Left lung (tissue), 4 donors: ENCODE measurements at regions not wholly inside any gene's neighbourhood (a gene's known extent, or its start where the extent isn't known, plus 50 kb on each side); places are given as distances from the start of the nearest gene placed in this dataset.
A peak's percentile ranks its signal among the peaks of the same experiment; 100 is the strongest.

Source experiments
- ATAC-seq: fragments of 200-7000 bp; cut with Tn5 transposase; one replicate; pipeline ENCODE4 v1.9.1; 2020; ENCODE audit warnings: moderate library complexity
- DNase-seq, 4 donors: peaks; one replicate each; pipeline ENCODE4 v3.0.0-alpha.2; 2013 to 2020
- H3K27ac ChIP-seq, 2 donors: fragments of 200-600 bp; sonication (generic) in 1 of 2; one replicate each; pipeline versions ENCODE4 v1.5.0 to v1.8.0; 2020 to 2021
- H3K27me3 ChIP-seq, 2 donors: fragments of 200-600 bp; sonication (generic) in 1 of 2; one replicate each; pipeline versions ENCODE4 v1.5.0 to v1.8.0; 2020 to 2021
- H3K36me3 ChIP-seq, 2 donors: fragments of 200-600 bp; sonication (generic) in 1 of 2; one replicate each; pipeline versions ENCODE4 v1.5.0 to v1.8.0; 2020 to 2021
- H3K4me1 ChIP-seq, 2 donors: fragments of 200-600 bp; one replicate each; pipeline ENCODE4 v1.8.0; 2021
- H3K4me3 ChIP-seq, 2 donors: fragments of 200-600 bp; sonication (generic) in 1 of 2; one replicate each; pipeline versions ENCODE4 v1.5.0 to v1.8.0; 2020 to 2021; ENCODE audit warnings: mild to moderate bottlenecking in 1 of 2
- H3K9me3 ChIP-seq, 2 donors: fragments of 200-600 bp; sonication (generic) in 1 of 2; one replicate each; pipeline versions ENCODE4 v1.5.0 to v1.8.0; 2020 to 2021
- CTCF ChIP-seq, 2 donors: fragments of 200-600 bp; sonication (generic) in 1 of 2; IDR thresholded peaks; one replicate each; pipeline versions ENCODE4 v1.5.0 to v1.8.0; 2021; ENCODE audit warnings: antibody characterized with exemption in 2 of 2
- intact Hi-C, 2 donors: fragments of 100-400 bp; cut with DNase I; formaldehyde crosslinking; loops; one replicate each; pipeline versions ENCODE4 v1.11.2 to v1.14.2; 2022
- donor health status: DM: no; HTN: yes; CAD: no.
- donor health status: DM: no; HTN: no; CAD: no.

GRCh38 chr5:53277491-53277890 lies 167.9 kb upstream of the MOCS2 start:
- ATAC-seq = no peak

GRCh38 chr5:53287573-53287972 lies 178.0 kb upstream of the MOCS2 start:
- DNase-seq = no peak
- Histone ChIP-seq H3K36me3 (no peaks in the 10 kb centered on the region), H3K27me3 (no peaks in the 10 kb centered on the region), H3K4me1 (no peaks in the 10 kb centered on the region), H3K27ac (no peak overlapping the region), H3K9me3 (peaks cover 0 to 15% of the 10 kb centered on the region in 2 donors), H3K4me3 (no peak overlapping the region)
- no peak for ATAC-seq
- TF ChIP-seq CTCF (IDR thresholded peaks at IDR 0.05) = no peak
- intact Hi-C loops = no loop called here

More at GRCh38 chr5:53277491-53277890, 167.9 kb upstream of the MOCS2 start:
- H3K4me3 ChIP-seq = no peak overlapping the region
- no peak for DNase-seq
- intact Hi-C loops = no loop called here
- H3K36me3 ChIP-seq = no peaks in the 10 kb centered on the region
- peak overlapping the region in 1 of 2 donors; percentile 0 for H3K27ac ChIP-seq
- H3K27me3 ChIP-seq = no peaks in the 10 kb centered on the region
- H3K9me3 ChIP-seq = no peaks in the 10 kb centered on the region
- no peak for TF ChIP-seq CTCF (IDR thresholded peaks at IDR 0.05)
- H3K4me1 ChIP-seq = peaks cover 0 to 3% of the 10 kb centered on the region in 2 donors

GRCh38 chr5:53288511-53288910 lies 179.0 kb upstream of the MOCS2 start:
- no peak for TF ChIP-seq CTCF (IDR thresholded peaks at IDR 0.05)
- no peak overlapping the region for H3K27ac ChIP-seq
- ATAC-seq = no peak

GRCh38 chr5:53291047-53291446 lies 181.5 kb upstream of the MOCS2 start:
- no peak for DNase-seq
- no peak overlapping the region for H3K4me3 ChIP-seq
- peak; percentile 50 for ATAC-seq
- no peaks in the 10 kb centered on the region for H3K27me3 ChIP-seq
- intact Hi-C loops = no loop called here
- peaks cover 0 to 15% of the 10 kb centered on the region in 2 donors for H3K9me3 ChIP-seq
- H3K36me3 ChIP-seq = no peaks in the 10 kb centered on the region
- H3K27ac ChIP-seq = no peak overlapping the region
- no peak for TF ChIP-seq CTCF (IDR thresholded peaks at IDR 0.05)
- no peaks in the 10 kb centered on the region for H3K4me1 ChIP-seq

More at GRCh38 chr5:53288511-53288910, 179.0 kb upstream of the MOCS2 start:
- H3K4me1 ChIP-seq = no peaks in the 10 kb centered on the region
- intact Hi-C loops = no loop called here
- H3K4me3 ChIP-seq = no peak overlapping the region
- no peak for DNase-seq
- no peaks in the 10 kb centered on the region for H3K36me3 ChIP-seq
- H3K27me3 ChIP-seq = no peaks in the 10 kb centered on the region
- H3K9me3 ChIP-seq = peaks cover 0 to 15% of the 10 kb centered on the region in 2 donors

GRCh38 chr5:53291528-53291927 lies 182.0 kb upstream of the MOCS2 start:
- DNase-seq (peak in 1 of 4 donors; percentile 54), ATAC-seq (peak; percentile 85)
- intact Hi-C loops = no loop called here
- no peak overlapping the region for H3K4me3 ChIP-seq
- peaks cover 0 to 11% of the 10 kb centered on the region in 2 donors for H3K9me3 ChIP-seq
- H3K27ac ChIP-seq = peak overlapping the region; percentile 1 to 33
- H3K4me1 ChIP-seq = no peaks in the 10 kb centered on the region
- no peaks in the 10 kb centered on the region for H3K27me3 ChIP-seq
- no peaks in the 10 kb centered on the region for H3K36me3 ChIP-seq
- no peak for TF ChIP-seq CTCF (IDR thresholded peaks at IDR 0.05)
